ENCODE measurements at regions not wholly inside any gene's neighbourhood (a gene's known extent, or its start where the extent isn't known, plus 50 kb on each side); places are given as distances from the start of the nearest gene placed in this dataset.

DNA sequence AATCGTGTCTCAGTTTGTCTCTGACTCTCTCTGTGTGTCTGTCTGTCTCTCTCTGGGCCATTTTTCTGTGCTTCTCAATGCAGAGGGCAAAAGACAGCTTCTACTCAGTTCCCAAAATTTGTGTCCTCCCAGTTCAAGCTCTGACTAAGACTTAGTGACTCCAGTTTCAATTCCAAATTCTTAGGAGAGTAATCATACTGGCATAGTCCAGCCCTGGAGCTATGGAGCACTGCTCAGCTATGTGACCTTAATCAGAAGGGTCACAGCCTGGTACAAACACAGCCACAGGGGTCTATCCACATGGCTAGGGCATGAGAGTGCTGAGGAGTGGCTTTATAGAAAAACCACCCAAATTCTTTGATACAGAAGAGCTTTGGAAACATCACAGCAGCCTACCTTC is 91.9 kb downstream of the FOXF2 start:
- DNase-seq (ENCODE audit: low read depth, low spot score): peak; percentile 71
- no peak overlapping the region for H3K4me3 ChIP-seq (ENCODE audit: low read depth, low read length)
- no peak for TF ChIP-seq CTCF (IDR thresholded peaks at IDR 0.05; ENCODE audit: low read depth, low read length)
- in situ Hi-C loops (cut with HindIII; ENCODE audit: low sequenced_read_pairs): no loop called here

- H3K4me3 ChIP-seq (ENCODE audit: low read depth, low read length): no peak overlapping the region
- no peak for DNase-seq (ENCODE audit: low read depth, low spot score)
- TF ChIP-seq CTCF (IDR thresholded peaks at IDR 0.05; ENCODE audit: low read depth, low read length): no peak
- in situ Hi-C loops (cut with HindIII; ENCODE audit: low sequenced_read_pairs): no loop called here
These were observed 93.2 kb downstream of the FOXF2 start for GRCh38 chr6:1482381-1483166.

DNA sequence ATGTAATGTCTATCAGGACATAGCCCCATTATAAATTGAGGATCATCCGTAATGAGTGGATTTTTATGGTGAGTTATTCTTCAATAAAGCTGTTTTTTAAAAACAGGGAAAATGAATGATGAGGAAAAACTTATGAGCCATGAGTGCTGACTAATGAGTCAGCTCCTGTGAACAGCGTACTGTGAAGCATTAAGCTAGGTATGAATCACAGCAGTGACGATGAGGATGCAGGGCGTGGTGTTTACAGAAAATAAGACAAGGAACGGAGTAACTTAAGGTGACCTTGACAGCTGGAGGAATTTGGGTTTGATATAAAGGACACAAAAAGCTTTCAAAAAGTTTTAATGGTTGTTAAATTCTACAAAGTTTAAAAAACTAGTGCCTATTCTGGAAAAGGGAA is 96.3 kb downstream of the FOXF2 start:
- H3K4me3 ChIP-seq (ENCODE audit: low read depth, low read length): no peak overlapping the region
- peak; percentile 85 for DNase-seq (ENCODE audit: low read depth, low spot score)
- TF ChIP-seq CTCF (IDR thresholded peaks at IDR 0.05; ENCODE audit: low read depth, low read length): no peak
- in situ Hi-C loops (cut with HindIII; ENCODE audit: low sequenced_read_pairs): no loop called here

- in situ Hi-C loops (cut with HindIII; ENCODE audit: low sequenced_read_pairs): no loop called here
- TF ChIP-seq CTCF (IDR thresholded peaks at IDR 0.05; ENCODE audit: low read depth, low read length): no peak
- no peak overlapping the region for H3K4me3 ChIP-seq (ENCODE audit: low read depth, low read length)
- DNase-seq (ENCODE audit: low read depth, low spot score): no peak
These were observed 97.0 kb downstream of the FOXF2 start for GRCh38 chr6:1486387-1486786.

DNA sequence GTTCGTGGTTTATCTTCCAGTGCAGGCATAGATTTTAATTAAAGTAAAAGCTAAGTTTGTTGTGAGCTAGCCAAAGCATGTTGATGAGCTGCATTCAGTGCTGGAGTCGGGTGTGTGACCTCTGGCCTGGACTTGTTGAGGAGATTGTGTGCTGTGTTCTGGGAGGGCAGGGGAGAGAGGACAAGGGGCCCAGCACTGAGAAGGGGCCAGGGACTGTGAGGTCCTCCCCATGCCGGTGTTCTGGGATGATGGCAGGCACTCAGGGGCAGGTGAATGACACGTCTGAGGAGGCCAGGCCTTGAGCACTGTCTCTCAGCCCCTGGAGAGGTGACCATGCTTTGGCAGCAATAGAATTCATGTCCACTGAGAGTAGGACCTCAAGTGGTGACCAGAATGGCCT is 97.9 kb downstream of the FOXF2 start:
- in situ Hi-C loops (cut with HindIII; ENCODE audit: low sequenced_read_pairs): no loop called here
- TF ChIP-seq CTCF (IDR thresholded peaks at IDR 0.05; ENCODE audit: low read depth, low read length): no peak
- no peak for DNase-seq (ENCODE audit: low read depth, low spot score)
- H3K4me3 ChIP-seq (ENCODE audit: low read depth, low read length): no peak overlapping the region

DNA sequence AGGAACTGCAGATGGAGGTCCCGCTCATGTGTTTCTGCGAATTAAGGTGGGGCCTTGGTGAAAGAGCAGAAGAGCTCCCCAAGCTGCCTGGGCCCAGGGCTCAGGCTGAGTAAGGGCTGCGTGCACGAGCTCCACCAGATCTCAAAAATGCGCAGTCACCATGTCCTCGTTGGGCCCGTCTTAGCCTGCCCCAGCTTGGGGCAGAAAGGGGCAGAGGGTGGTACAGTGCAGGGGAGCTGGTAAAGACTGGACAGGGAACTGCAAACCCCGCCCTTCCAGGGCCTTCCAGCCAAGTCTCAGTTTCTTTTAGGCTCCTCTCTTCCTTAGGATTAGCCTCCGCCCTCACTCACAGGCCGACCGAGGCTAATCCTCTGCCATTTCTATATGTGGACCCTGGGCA is 101.6 kb downstream of the FOXF2 start:
- no peak for DNase-seq (ENCODE audit: low read depth, low spot score)
- no peak for TF ChIP-seq CTCF (IDR thresholded peaks at IDR 0.05; ENCODE audit: low read depth, low read length)
- H3K4me3 ChIP-seq (ENCODE audit: low read depth, low read length): no peak overlapping the region
- in situ Hi-C loops (cut with HindIII; ENCODE audit: low sequenced_read_pairs): no loop called here

All from astrocyte of the spinal cord (primary cell).